Stimulated activated CD4-positive, alpha-beta T cell treated with anti-CD3 and anti-CD28 coated beads, Interleukin-1b, Interleukin-23, amount 100 ng/mL, for 1 hour (primary cell): ENCODE measurements at regions not wholly inside any gene's neighbourhood (a gene's known extent, or its start where the extent isn't known, plus 50 kb on each side); places are given as distances from the start of the nearest gene placed in this dataset.

Experiments
- DNase-seq, 2 donors: peaks; one replicate each; pipeline ENCODE4 v3.0.0-alpha.2; 2020; ENCODE audit warnings: low read depth in 2 of 2

DNA sequence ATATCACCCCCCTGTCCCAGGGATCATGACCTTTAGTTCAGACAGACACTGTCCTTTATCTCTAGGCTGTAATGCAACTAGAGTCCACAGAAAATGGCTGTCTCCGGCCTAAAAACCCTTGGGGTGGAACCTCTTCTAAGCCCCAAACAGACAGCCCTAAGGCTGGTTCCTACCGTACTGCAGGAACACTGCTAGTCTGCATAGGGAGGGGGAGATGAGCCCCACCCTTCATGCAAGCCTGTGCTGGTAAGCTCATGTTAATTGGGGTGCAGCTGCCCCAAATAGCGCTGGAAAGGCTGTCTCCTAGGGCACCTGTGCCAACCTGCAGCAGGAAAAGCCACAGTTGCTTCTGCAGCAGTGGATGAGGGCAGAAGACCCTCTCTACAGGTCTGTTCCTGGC is 252.1 kb upstream of the MDFIC2 start:
- no peak for DNase-seq

DNA sequence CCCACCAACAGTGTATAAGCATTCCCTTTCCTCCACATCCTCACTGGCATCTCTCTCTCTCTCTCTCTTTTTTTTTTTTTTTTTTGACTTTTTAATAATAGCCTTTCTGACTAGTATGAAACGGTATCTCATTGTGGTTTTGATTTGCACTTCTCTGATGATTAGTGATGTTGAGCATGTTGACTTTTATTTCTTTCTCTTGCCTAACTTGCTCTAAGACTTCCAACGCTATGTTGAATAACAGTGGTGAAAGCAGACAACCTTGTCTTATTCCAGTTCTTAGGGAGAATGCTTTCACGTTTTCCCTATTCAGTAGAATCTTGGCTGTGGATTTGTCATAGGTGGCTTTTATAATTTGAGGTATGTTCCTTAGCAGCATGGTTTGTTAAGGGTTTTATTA is 249.4 kb upstream of the MDFIC2 start:
- DNase-seq: no peak

- DNase-seq: no peak
Measured at GRCh38 chr3:70558956-70559355, 246.5 kb upstream of the MDFIC2 start.

- DNase-seq: no peak
Measured at GRCh38 chr3:70557976-70558375, 245.5 kb upstream of the MDFIC2 start.

DNA sequence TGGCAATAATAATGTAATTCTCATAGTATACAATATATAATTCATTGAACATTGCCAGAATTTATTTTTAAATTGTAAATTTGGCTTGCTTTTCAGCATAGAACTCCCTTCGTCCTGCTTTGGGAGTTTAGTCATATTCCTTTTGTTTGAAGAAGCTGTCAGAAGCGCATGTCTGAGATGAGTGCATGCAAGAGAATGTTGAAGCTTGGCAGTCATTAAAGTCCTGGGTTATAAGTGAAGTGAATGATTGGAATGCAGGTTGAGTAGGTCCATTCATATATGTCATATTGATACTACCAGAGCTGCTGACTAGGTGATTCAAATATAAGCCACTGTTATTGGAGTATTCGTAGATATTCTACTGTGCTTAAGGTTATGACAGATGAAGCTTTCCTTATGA is 243.6 kb upstream of the MDFIC2 start:
- no peak for DNase-seq

DNA sequence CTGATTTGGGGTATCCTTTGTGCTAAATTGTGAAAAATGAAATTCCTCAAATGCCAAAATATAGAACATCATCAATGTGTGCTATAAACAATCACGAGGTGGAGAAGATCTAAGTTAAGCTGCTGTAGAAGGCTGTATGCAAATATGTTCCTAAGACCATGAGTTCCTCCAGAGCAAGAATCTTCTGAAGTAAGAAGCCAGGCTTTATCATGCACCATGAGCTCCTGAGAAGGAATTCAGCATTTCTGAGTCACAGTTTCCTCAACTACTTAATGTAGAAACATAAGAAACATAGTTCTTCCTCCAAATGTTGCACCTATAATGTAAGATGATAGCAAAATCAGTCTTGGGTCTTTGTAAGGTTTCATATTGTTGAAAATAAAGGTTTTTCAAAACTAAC is 241.7 kb upstream of the MDFIC2 start:
- no peak for DNase-seq

DNA sequence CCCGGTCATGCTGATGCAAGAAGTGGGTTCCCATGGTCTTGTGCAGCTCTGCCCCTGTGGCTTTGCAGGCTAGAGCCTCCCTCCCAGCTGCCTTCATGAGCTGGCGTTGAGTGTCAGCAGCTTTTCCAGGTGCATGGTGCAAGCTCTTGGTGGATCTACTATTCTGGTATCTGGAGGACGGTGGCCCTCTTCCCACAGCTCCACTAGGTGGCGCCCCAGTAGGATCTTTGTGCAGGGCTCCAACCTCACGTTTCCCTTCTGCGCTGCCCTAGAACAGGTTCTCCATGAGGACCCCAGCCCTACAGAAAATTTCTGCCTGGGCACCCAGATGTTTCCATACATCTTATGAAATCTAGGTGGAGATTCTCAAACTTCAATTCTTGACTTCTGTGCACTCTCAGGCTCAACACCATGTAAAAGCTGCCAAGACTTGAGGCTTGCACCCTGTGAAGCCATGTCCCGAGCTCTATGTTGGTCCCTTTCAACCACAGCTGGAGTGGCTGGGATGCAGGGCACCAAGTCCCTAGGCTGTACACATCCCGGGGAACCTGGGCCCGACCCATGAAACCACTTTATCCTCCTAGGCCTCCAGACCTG is 238.4 kb upstream of the MDFIC2 start:
- DNase-seq: peak; percentile 45 to 70

DNA sequence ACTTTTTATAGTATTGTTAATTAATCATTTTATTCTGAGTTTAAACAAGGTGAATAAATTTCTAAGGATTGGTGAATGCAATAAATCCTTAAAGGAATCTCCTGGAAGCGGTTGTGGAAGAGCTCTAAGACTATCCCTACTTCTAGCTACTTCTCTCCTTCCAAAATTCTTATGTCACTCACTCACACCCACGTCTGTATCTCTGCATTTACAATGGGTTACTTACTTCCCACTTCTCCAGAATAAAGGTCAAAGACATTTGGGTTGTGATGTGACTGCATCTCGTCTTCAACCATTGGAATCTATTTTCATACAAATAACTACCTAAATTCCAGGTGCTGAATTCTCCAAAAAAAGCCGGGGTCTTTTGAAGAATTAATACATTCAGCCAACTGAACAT is 234.2 kb upstream of the MDFIC2 start:
- no peak for DNase-seq

GRCh38 chr3:70543493-70543892 is 231.1 kb upstream of the MDFIC2 start:
- no peak for DNase-seq

GRCh38 chr3:70539908-70540307 is 227.5 kb upstream of the MDFIC2 start:
- DNase-seq: no peak

DNA sequence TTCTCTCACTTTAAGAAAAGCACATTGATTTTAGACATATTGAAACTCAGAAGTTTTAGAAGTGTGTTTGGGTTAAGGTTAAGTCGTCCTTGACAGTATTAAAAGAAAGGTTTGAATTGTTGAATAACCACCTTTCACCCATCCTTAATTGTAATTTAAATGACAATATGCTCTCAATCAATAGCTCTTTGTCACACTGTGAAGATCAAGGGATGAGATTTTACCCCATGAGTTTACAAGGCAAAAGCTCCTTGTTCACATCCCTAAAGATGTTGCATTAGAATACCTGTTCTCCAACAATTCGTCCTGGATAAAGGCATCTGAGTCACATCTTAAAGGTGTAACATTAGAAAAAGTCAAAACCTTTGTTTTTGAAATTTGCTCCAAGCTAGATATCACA is 220.4 kb upstream of the MDFIC2 start:
- no peak for DNase-seq

DNA sequence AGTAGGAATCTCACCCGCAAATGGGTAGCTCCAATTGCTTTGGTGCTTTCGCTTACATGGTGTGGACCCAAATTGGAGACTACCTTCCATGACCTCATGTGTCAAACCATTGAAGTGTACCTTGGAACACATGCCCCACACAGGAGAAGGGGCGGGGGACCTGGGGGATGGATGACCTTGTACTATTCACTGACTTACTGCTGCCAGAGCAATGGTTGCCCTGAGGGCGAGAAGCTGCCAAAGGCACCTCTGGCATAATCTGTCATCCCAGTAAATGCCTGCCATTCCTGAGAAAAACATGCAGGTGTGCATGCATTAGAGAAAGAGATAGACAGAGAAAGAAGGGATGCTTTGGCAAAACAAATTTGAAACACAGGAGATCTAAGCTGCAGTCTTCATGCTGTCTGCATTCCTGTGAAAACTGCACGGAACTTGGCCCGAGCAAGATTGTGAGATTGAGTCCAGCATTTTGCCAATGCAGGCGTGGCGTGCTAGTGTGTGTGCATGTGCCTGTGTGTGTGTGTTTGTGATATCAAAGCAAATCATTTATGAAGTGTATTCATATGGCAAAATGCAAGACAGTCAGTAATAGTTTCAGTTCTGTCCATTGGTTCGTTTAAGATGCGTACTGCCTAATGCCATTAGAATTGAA is 219.5 kb upstream of the MDFIC2 start:
- DNase-seq: no peak

- DNase-seq: no peak
Measured at GRCh38 chr3:70531063-70531657, 218.7 kb upstream of the MDFIC2 start.

DNA sequence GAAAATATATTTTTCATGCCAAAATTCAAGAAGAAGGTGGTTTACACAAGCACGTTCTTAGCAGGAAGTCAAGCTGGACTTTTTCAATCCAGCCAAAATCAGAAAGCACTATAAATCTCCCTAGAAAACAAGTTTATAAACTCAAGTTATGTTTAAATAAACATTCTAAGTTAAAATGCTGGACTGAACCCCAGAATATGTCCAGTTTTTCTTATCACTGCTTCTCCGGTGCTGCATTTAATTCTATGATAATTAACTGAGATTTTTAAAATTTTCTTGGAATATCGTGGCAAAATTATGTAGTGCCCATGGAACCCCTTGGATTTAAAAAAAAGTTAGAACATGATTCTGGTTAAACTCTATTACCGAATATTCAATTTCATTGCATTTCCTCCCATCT is 218.2 kb upstream of the MDFIC2 start:
- no peak for DNase-seq

DNA sequence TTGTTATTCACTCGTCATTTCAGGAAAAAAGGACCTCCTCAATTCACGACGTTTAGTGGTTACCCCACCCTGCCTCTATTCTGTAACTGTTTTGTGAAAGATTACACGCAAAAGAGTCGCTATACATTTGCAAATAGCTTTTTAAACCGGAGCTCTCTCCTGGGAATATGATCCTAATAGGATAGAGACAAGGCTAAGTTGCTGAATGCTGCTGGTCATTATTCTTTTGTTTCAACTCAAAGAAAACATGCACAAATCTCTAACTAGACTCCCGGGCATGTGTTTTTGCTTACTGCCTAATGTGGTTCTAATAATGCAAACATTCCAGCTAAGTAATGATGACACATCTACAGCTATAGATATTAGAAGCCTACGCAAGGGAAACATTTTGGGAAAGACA is 214.6 kb upstream of the MDFIC2 start:
- no peak for DNase-seq

GRCh38 chr3:70519913-70520659 is 207.6 kb upstream of the MDFIC2 start:
- no peak for DNase-seq

GRCh38 chr3:70519026-70519425 is 206.6 kb upstream of the MDFIC2 start:
- DNase-seq: no peak

DNA sequence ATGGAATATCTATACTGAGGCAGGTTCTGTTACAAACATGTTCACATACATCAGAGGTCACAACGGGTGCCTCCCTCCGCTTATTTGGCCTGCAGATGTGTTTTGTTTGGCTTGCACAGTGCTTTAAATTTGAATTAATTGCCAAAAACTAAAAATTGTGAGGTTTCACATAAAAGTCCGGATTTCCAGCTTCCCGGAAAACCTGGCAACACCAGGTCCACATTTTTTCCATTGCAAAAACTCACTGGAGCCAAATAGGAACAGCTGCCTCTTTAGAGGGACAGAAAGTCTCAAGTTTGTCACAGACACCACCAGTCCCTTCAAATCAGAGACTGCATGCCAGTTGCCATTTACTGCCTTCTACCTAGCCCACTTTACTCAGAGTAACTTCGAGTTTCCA is 205.9 kb upstream of the MDFIC2 start:
- no peak for DNase-seq

- no peak for DNase-seq
Measured at GRCh38 chr3:70517124-70517890, 204.9 kb upstream of the MDFIC2 start.

DNA sequence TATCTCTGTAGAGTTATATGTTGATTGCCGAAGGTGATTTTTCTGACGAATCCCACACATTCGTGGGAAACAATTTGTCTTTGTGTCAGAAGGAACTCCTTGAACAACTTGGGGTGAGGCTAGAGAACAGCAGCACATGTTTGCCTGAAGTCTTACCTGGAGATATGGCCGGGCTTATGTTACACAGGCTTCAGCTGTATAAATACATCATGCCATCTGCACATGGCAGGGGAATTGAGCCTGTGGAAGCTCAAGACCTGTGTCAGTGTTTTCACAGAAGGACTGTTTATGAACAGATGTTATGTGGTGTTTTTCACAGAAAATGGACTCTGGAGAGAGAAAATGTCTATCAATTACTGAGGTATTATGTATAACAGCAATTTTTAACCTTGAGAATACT is 203.6 kb upstream of the MDFIC2 start:
- DNase-seq: no peak

DNA sequence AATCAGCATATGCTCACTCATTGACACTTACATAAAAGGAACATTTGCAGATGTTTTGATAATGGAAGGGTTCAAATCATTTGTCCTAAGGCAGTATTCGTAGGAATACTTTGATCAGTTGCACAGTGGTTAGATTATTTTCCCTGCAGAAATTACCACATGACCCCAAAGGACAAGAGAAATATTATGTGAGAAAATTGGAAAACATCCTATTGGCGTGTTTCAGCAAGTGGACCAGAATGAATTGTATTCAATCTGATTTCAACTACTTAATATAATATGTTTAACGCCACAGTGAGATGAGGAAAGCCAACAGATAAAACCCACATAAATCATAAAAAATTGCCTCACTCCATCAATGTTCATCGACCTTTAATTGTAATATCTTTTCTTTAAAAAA is 195.0 kb upstream of the MDFIC2 start:
- no peak for DNase-seq

- no peak for DNase-seq
Measured at GRCh38 chr3:70506775-70507174, 194.3 kb upstream of the MDFIC2 start.
